GM23248 (cell line): ENCODE measurements at regions not wholly inside any gene's neighbourhood (a gene's known extent, or its start where the extent isn't known, plus 50 kb on each side); places are given as distances from the start of the nearest gene placed in this dataset.
A peak's percentile ranks its signal among the peaks of the same experiment; 100 is the strongest.

Experiments
- DNase-seq: peaks from one replicate; pipeline ENCODE4 v3.0.0-alpha.2; 2015
- H2AFZ ChIP-seq: fragments of 200-600 bp; sonication (generic); 2 replicates; pipeline ENCODE4 v1.6.1; 2016; ENCODE audit warnings: antibody characterized with exemption
- H3F3A ChIP-seq: fragments of 200-600 bp; sonication (generic); 2 replicates; pipeline ENCODE4 v1.6.1; 2016; ENCODE audit warnings: mild to moderate bottlenecking, antibody characterized with exemption, mixed run types; ENCODE audit not compliant: insufficient read depth
- H3K27ac ChIP-seq: fragments of 200-600 bp; sonication (generic); 2 replicates; pipeline ENCODE4 v1.5.1; 2016; ENCODE audit warnings: mild to moderate bottlenecking
- H3K27me3 ChIP-seq: fragments of 200-600 bp; sonication (generic); replicated peaks from 2 replicates; pipeline ENCODE4 v1.6.1; 2016; ENCODE audit warnings: mild to moderate bottlenecking; ENCODE audit not compliant: insufficient read depth
- H3K36me3 ChIP-seq: fragments of 200-600 bp; sonication (generic); 2 replicates; pipeline ENCODE4 v1.6.1; 2016; ENCODE audit warnings: low read depth, mild to moderate bottlenecking
- H3K4me1 ChIP-seq: fragments of 200-600 bp; sonication (generic); 2 replicates; pipeline ENCODE4 v1.6.1; 2016; ENCODE audit warnings: mild to moderate bottlenecking; ENCODE audit not compliant: insufficient read depth
- H3K4me2 ChIP-seq: fragments of 200-600 bp; sonication (generic); one replicate; pipeline ENCODE4 v1.6.1; 2016; ENCODE audit warnings: mild to moderate bottlenecking; ENCODE audit not compliant: unreplicated experiment
- H3K4me3 ChIP-seq: fragments of 200-600 bp; sonication (generic); 2 replicates; pipeline ENCODE4 v1.5.1; 2016; ENCODE audit warnings: mild to moderate bottlenecking
- H3K79me2 ChIP-seq: fragments of 200-600 bp; sonication (generic); 2 replicates; pipeline ENCODE4 v1.6.1; 2016; ENCODE audit warnings: mild to moderate bottlenecking; ENCODE audit not compliant: insufficient read depth
- H3K9ac ChIP-seq: fragments of 200-600 bp; sonication (generic); 2 replicates; pipeline ENCODE4 v1.6.1; 2016; ENCODE audit warnings: mild to moderate bottlenecking
- H3K9me2 ChIP-seq: fragments of 200-600 bp; sonication (generic); 2 replicates; pipeline ENCODE4 v1.6.1; 2016; ENCODE audit warnings: mixed run types, mild to moderate bottlenecking, moderate library complexity; ENCODE audit not compliant: insufficient read depth
- H3K9me3 ChIP-seq: fragments of 200-600 bp; sonication (generic); one replicate; pipeline ENCODE4 v1.6.1; 2017; ENCODE audit warnings: low read depth
- H4K20me1 ChIP-seq: fragments of 200-600 bp; sonication (generic); 2 replicates; pipeline ENCODE4 v1.6.0; 2016; ENCODE audit not compliant: insufficient read depth
- EZH2 ChIP-seq: fragments of 200-600 bp; sonication (generic); IDR thresholded peaks from 2 replicates; pipeline ENCODE4 v1.6.1; 2018; ENCODE audit warnings: antibody characterized with exemption, mild to moderate bottlenecking; ENCODE audit not compliant: insufficient read depth, poor library complexity, severe bottlenecking
- EZH2phosphoT487 ChIP-seq: fragments of 200-600 bp; sonication (generic); IDR thresholded peaks from 2 replicates; pipeline ENCODE4 v1.6.1; 2018; ENCODE audit warnings: antibody characterized with exemption, moderate library complexity, mild to moderate bottlenecking, low read depth; ENCODE audit not compliant: insufficient read depth
- WGBS, 2 experiments: methylation state at CpG; one replicate each; pipeline ENCODE4 v1.1.6; 2015 to 2017; ENCODE audit warnings: low lambda C conversion rate in 2 of 2, low coverage in 1 of 2; ENCODE audit errors: missing lambda C conversion rate in 2 of 2; 5-methylcytosine and 5-hydroxymethylcytosine counted together
- in situ Hi-C: fragments of 300-500 bp; cut with MboI; formaldehyde crosslinking; loops from 2 replicates; pipeline ENCODE4 v1.15.0; 2020

GRCh38 chr16:82368041-82368440, 198.0 kb upstream of the MPHOSPH6 start:
- Histone ChIP-seq H3K4me1 (no peaks in the 10 kb centered on the region), H3K4me3 (no peak overlapping the region), H3K9me2 (no peaks in the 10 kb centered on the region), H3K36me3 (no peaks in the 10 kb centered on the region), H3K9me3 (no peaks in the 10 kb centered on the region), H3K9ac (no peak overlapping the region), H3K27me3 (no peaks in the 10 kb centered on the region; the same call in 1 of the 2 replicates), H3K79me2 (no peaks in the 10 kb centered on the region), H3K27ac (no peak overlapping the region), H2AFZ (no peak overlapping the region), H4K20me1 (no peaks in the 10 kb centered on the region), H3K4me2 (no peak overlapping the region), H3F3A (no peaks in the 10 kb centered on the region)
- in situ Hi-C loops, result no loop called here
- peak; percentile 51 for DNase-seq
- no peak for TF ChIP-seq EZH2
- TF ChIP-seq EZH2phosphoT487, result no peak

GRCh38 chr16:82366462-82366861, 196.4 kb upstream of the MPHOSPH6 start:
- TF ChIP-seq EZH2phosphoT487 (no peak), EZH2 (no peak)
- Histone ChIP-seq H3K36me3 (no peaks in the 10 kb centered on the region), H4K20me1 (no peaks in the 10 kb centered on the region), H3K9me3 (no peaks in the 10 kb centered on the region), H2AFZ (no peak overlapping the region), H3K4me2 (no peak overlapping the region), H3K27ac (no peak overlapping the region), H3K9me2 (no peaks in the 10 kb centered on the region), H3K9ac (no peak overlapping the region), H3F3A (no peaks in the 10 kb centered on the region), H3K27me3 (peaks cover 4% of the 10 kb centered on the region; the same call in 1 of the 2 replicates), H3K79me2 (no peaks in the 10 kb centered on the region), H3K4me1 (no peaks in the 10 kb centered on the region), H3K4me3 (no peak overlapping the region)
- WGBS, 2 experiments, result 40 to 43% methylated on average over 2 of the region's 2 CpGs
- in situ Hi-C loops, result no loop called here
- no peak for DNase-seq

- WGBS, 2 experiments, result 12 to 16% methylated on average over 2 of the region's 2 CpGs
- DNase-seq, result no peak
- Histone ChIP-seq H3K9ac (no peak overlapping the region), H2AFZ (no peak overlapping the region), H3K4me3 (no peak overlapping the region), H3K36me3 (no peaks in the 10 kb centered on the region), H3K4me2 (no peak overlapping the region), H3F3A (no peaks in the 10 kb centered on the region), H3K27me3 (0 out of 2 replicates have a peak, but pooled peaks cover 4% of the 10 kb centered on the region), H3K9me2 (no peaks in the 10 kb centered on the region), H3K27ac (no peak overlapping the region), H3K79me2 (no peaks in the 10 kb centered on the region), H4K20me1 (no peaks in the 10 kb centered on the region), H3K4me1 (no peaks in the 10 kb centered on the region), H3K9me3 (no peaks in the 10 kb centered on the region)
- no peak for TF ChIP-seq EZH2phosphoT487
- no peak for TF ChIP-seq EZH2
- in situ Hi-C loops, result no loop called here
Measured at GRCh38 chr16:82364690-82365089, 194.7 kb upstream of the MPHOSPH6 start.

- Histone ChIP-seq H3K27ac (no peak overlapping the region), H3K4me2 (no peak overlapping the region), H4K20me1 (no peaks in the 10 kb centered on the region), H3K4me3 (no peak overlapping the region), H3K36me3 (no peaks in the 10 kb centered on the region), H3K27me3 (0 out of 2 replicates have a peak, but pooled peaks cover 4% of the 10 kb centered on the region), H3K9me3 (no peaks in the 10 kb centered on the region), H3K9ac (no peak overlapping the region), H2AFZ (no peak overlapping the region), H3K9me2 (no peaks in the 10 kb centered on the region), H3K79me2 (no peaks in the 10 kb centered on the region), H3K4me1 (no peaks in the 10 kb centered on the region), H3F3A (no peaks in the 10 kb centered on the region)
- TF ChIP-seq EZH2 (no peak), EZH2phosphoT487 (no peak)
- in situ Hi-C loops, result no loop called here
- DNase-seq, result no peak
- WGBS, 2 experiments, result 53 to 59% methylated on average over 11 of the region's 11 CpGs
Measured at GRCh38 chr16:82363026-82363816, 193.2 kb upstream of the MPHOSPH6 start.

GRCh38 chr16:82361885-82362284, 191.9 kb upstream of the MPHOSPH6 start:
- 56 to 57% methylated on average over 4 of the region's 4 CpGs for WGBS, 2 experiments
- H2AFZ ChIP-seq, result no peak overlapping the region
- H3K4me1 ChIP-seq, result no peaks in the 10 kb centered on the region
- TF ChIP-seq EZH2phosphoT487, result no peak
- no peak for TF ChIP-seq EZH2
- no peaks in the 10 kb centered on the region for H3K79me2 ChIP-seq
- H3K4me3 ChIP-seq, result no peak overlapping the region
- 0 out of 2 replicates have a peak, but pooled peaks cover 4% of the 10 kb centered on the region for H3K27me3 ChIP-seq
- no peaks in the 10 kb centered on the region for H4K20me1 ChIP-seq
- H3K4me2 ChIP-seq, result no peak overlapping the region
- in situ Hi-C loops, result no loop called here
- no peak for DNase-seq
- H3K36me3 ChIP-seq, result no peaks in the 10 kb centered on the region
- H3F3A ChIP-seq, result no peaks in the 10 kb centered on the region
- no peaks in the 10 kb centered on the region for H3K9me2 ChIP-seq
- H3K27ac ChIP-seq, result no peak overlapping the region
- no peaks in the 10 kb centered on the region for H3K9me3 ChIP-seq
- no peak overlapping the region for H3K9ac ChIP-seq
